Breast epithelium (tissue), 4 donors: ENCODE measurements at regions not wholly inside any gene's neighbourhood (a gene's known extent, or its start where the extent isn't known, plus 50 kb on each side); places are given as distances from the start of the nearest gene placed in this dataset.
A peak's percentile ranks its signal among the peaks of the same experiment; 100 is the strongest.

Source experiments
- DNase-seq, 2 donors: peaks; one replicate each; pipeline ENCODE4 v3.0.0-alpha.2; 2019; ENCODE audit warnings: low spot score in 2 of 2
- H3K27ac ChIP-seq, 2 donors: fragments of 200-600 bp; sonication (generic) in 1 of 2; one replicate each; pipeline ENCODE4 v1.5.1; 2016 to 2019; ENCODE audit warnings: mild to moderate bottlenecking in 1 of 2
- H3K27me3 ChIP-seq, 2 donors: fragments of 200-600 bp; sonication (generic) in 1 of 2; one replicate each; pipeline versions ENCODE4 v1.5.1 to v1.6.0; 2017 to 2019; ENCODE audit warnings: control low read depth in 1 of 2, mild to moderate bottlenecking in 1 of 2
- H3K36me3 ChIP-seq: fragments of 200-600 bp; one replicate; pipeline ENCODE4 v1.5.1; 2019
- H3K4me1 ChIP-seq, 2 donors: fragments of 200-600 bp; sonication (generic); one replicate each; pipeline ENCODE4 v1.5.1; 2016 to 2019; ENCODE audit warnings: control low read depth in 1 of 2
- H3K4me3 ChIP-seq, 3 donors: fragments of 200-600 bp; sonication (generic); 1 replicate in 2 of 3; 2 replicates in 1 of 3; pipeline ENCODE4 v1.5.1; 2016 to 2019; ENCODE audit warnings: mild to moderate bottlenecking in 3 of 3, moderate library complexity in 2 of 3
- H3K9me3 ChIP-seq, 2 donors: fragments of 200-600 bp; sonication (generic) in 1 of 2; one replicate each; pipeline ENCODE4 v1.5.1; 2016 to 2019; ENCODE audit warnings: control low read depth in 1 of 2
- CTCF ChIP-seq, 3 donors: fragments of 450-650 bp; IDR thresholded peaks; one replicate each; pipeline ENCODE4 v1.5.1; 2016 to 2017; ENCODE audit warnings: antibody characterized with exemption in 3 of 3, mild to moderate bottlenecking in 3 of 3, moderate library complexity in 3 of 3
- POLR2A ChIP-seq: fragments of 450-650 bp; IDR thresholded peaks from one replicate; pipeline ENCODE4 v1.6.1; 2016; ENCODE audit warnings: antibody characterized with exemption, mild to moderate bottlenecking, moderate library complexity
- POLR2AphosphoS5 ChIP-seq, 3 donors: sonication (generic); formaldehyde crosslinking; IDR thresholded peaks; one replicate each; pipeline ENCODE4 v1.6.1; 2017; ENCODE audit warnings: antibody characterized with exemption in 3 of 3
- intact Hi-C: fragments of 100-400 bp; cut with DNase I; formaldehyde crosslinking; loops from one replicate; pipeline ENCODE4 v1.15.1; 2023; ENCODE audit warnings: low total_unique reads

GRCh38 chr6:164827537-164827936 lies 481.9 kb downstream of the C6orf118 start:
- no peak for DNase-seq
- Histone ChIP-seq H3K4me3 (peak overlapping the region in 2 of 3 donors; percentile 14 to 37), H3K36me3 (no peaks in the 10 kb centered on the region), H3K27me3 (no peaks in the 10 kb centered on the region), H3K9me3 (no peaks in the 10 kb centered on the region), H3K4me1 (no peaks in the 10 kb centered on the region), H3K27ac (no peak overlapping the region)
- intact Hi-C loops: no loop called here
- no peak for TF ChIP-seq CTCF (IDR thresholded peaks at IDR 0.05)
- TF ChIP-seq POLR2A: no peak
- no peak for TF ChIP-seq POLR2AphosphoS5 (IDR thresholded peaks at IDR 0.05)

GRCh38 chr6:164826831-164827468 lies 482.5 kb downstream of the C6orf118 start:
- intact Hi-C loops: no loop called here
- no peak for TF ChIP-seq POLR2AphosphoS5 (IDR thresholded peaks at IDR 0.05)
- no peak for TF ChIP-seq CTCF (IDR thresholded peaks at IDR 0.05)
- no peak for TF ChIP-seq POLR2A
- no peaks in the 10 kb centered on the region for H3K4me1 ChIP-seq
- DNase-seq: no peak
- H3K4me3 ChIP-seq: peak overlapping the region in 2 of 3 donors; percentile 14 to 37
- H3K27ac ChIP-seq: no peak overlapping the region
- H3K9me3 ChIP-seq: no peaks in the 10 kb centered on the region
- no peaks in the 10 kb centered on the region for H3K27me3 ChIP-seq
- H3K36me3 ChIP-seq: no peaks in the 10 kb centered on the region

- no peaks in the 10 kb centered on the region for H3K9me3 ChIP-seq
- H3K4me1 ChIP-seq: no peaks in the 10 kb centered on the region
- H3K4me3 ChIP-seq: no peak overlapping the region
- TF ChIP-seq POLR2AphosphoS5 (IDR thresholded peaks at IDR 0.05) (no peak), POLR2A (no peak)
- H3K27ac ChIP-seq: no peak overlapping the region
- intact Hi-C loops: loop anchor here (2.0 kb wide), 1 partner anchor 33 kb away; no protein-coding TSS in a partner anchor
- no peaks in the 10 kb centered on the region for H3K27me3 ChIP-seq
- no peak for DNase-seq
- H3K36me3 ChIP-seq: no peaks in the 10 kb centered on the region
Measured at GRCh38 chr6:164825386-164825785, 484.0 kb downstream of the C6orf118 start.

- Histone ChIP-seq H3K36me3 (no peaks in the 10 kb centered on the region), H3K27me3 (no peaks in the 10 kb centered on the region), H3K27ac (no peak overlapping the region), H3K9me3 (peaks cover 0 to 4% of the 10 kb centered on the region in 2 donors), H3K4me3 (no peak overlapping the region), H3K4me1 (no peaks in the 10 kb centered on the region)
- intact Hi-C loops: no loop called here
- no peak for DNase-seq
- TF ChIP-seq POLR2A (no peak), CTCF (IDR thresholded peaks at IDR 0.05) (no peak), POLR2AphosphoS5 (IDR thresholded peaks at IDR 0.05) (no peak)
Measured at GRCh38 chr6:164817662-164818061, 491.7 kb downstream of the C6orf118 start.

- intact Hi-C loops: no loop called here
- no peak overlapping the region for H3K27ac ChIP-seq
- TF ChIP-seq CTCF (IDR thresholded peaks at IDR 0.05) (no peak), POLR2AphosphoS5 (IDR thresholded peaks at IDR 0.05) (no peak), POLR2A (no peak)
Measured at GRCh38 chr6:164812706-164813105, 496.7 kb downstream of the C6orf118 start.

More at GRCh38 chr6:164812706-164813105, 496.7 kb downstream of the C6orf118 start:
- Histone ChIP-seq H3K36me3 (no peaks in the 10 kb centered on the region), H3K27me3 (no peaks in the 10 kb centered on the region), H3K4me3 (no peak overlapping the region), H3K9me3 (peaks cover under 1 to 7% of the 10 kb centered on the region in 2 donors), H3K4me1 (no peaks in the 10 kb centered on the region)
- no peak for DNase-seq
